ENCODE measurements at regions not wholly inside any gene's neighbourhood (a gene's known extent, or its start where the extent isn't known, plus 50 kb on each side); places are given as distances from the start of the nearest gene placed in this dataset.
A peak's percentile ranks its signal among the peaks of the same experiment; 100 is the strongest.

GRCh38 chr5:3394891-3395599 lies 200.6 kb upstream of the IRX1 start:
- H4K20me1 ChIP-seq (ENCODE audit: insufficient read depth, low read length): no peaks in the 10 kb centered on the region
- ATAC-seq (ENCODE audit: insufficient read depth, low read depth): no peak
- H2AFZ ChIP-seq (ENCODE audit: low read depth, low read length): no peak overlapping the region
- H3K27ac ChIP-seq (ENCODE audit: low read length): no peak overlapping the region
- H3K4me1 ChIP-seq (ENCODE audit: insufficient read depth, low read length): peaks cover 8% of the 10 kb centered on the region
- H3K4me2 ChIP-seq (ENCODE audit: insufficient read depth, low read length): no peak overlapping the region
- H3K79me2 ChIP-seq (ENCODE audit: insufficient read depth, low read length): no peaks in the 10 kb centered on the region
- H3K27me3 ChIP-seq (ENCODE audit: insufficient read depth, low read length, poor library complexity): no peaks in the 10 kb centered on the region
- TF ChIP-seq CTCF (IDR thresholded peaks at IDR 0.05; ENCODE audit: borderline replicate concordance, extremely low read depth, low read length, poor library complexity, severe bottlenecking) (no peak), EZH2 (IDR thresholded peaks at IDR 0.05; ENCODE audit: borderline replicate concordance, low read depth, low read length, severe bottlenecking) (no peak)
- no peak overlapping the region for H3K4me3 ChIP-seq (ENCODE audit: low read depth in 1 of 2, low read length in 2 of 2)
- peaks cover 8% of the 10 kb centered on the region for H3K9me3 ChIP-seq (ENCODE audit: insufficient read depth, low read length, severe bottlenecking)
- H3K36me3 ChIP-seq (ENCODE audit: insufficient read depth, low read length): no peaks in the 10 kb centered on the region
- DNase-seq: no peak
- no peak overlapping the region for H3K9ac ChIP-seq (ENCODE audit: low read depth, low read length)

DNA sequence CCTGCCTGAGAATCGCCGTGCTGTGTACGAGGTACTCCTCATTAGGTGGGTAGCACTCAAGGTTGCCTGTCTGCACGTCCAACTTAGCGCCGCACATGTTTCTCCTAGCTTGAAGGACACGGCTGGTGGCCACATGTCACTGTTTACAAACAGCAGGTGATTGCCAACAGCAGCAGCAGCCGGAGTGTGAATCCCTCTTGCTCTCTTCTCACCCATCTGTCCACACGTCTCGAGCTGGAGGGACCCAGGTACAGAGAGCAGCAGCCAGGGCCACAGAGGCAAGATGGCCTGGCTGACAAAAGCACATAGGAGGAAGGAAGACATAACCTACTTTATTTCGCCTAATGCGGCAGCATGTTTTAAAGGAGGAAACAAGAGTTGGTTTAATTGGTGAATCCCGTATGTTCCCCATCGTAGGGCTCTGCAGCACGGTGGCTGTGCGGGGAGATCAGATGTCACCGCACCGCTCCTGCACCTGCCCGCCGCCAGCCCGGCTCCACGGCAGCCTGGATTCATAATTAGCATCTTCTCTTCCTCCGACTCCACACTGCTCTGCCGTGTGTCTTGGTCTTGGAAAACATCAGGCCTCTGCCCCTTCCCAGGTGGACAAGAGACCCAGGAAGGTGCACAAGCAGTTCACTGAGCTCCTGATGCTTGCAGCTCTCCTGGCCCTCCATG lies 201.6 kb upstream of the IRX1 start:
- H3K9me3 ChIP-seq (ENCODE audit: insufficient read depth, low read length, severe bottlenecking): no peaks in the 10 kb centered on the region
- H2AFZ ChIP-seq (ENCODE audit: low read depth, low read length): peak overlapping the region; percentile 30; the same call in 1 of the 2 replicates
- H3K79me2 ChIP-seq (ENCODE audit: insufficient read depth, low read length): no peaks in the 10 kb centered on the region
- no peaks in the 10 kb centered on the region for H3K36me3 ChIP-seq (ENCODE audit: insufficient read depth, low read length)
- H3K4me1 ChIP-seq (ENCODE audit: insufficient read depth, low read length): peaks cover 8% of the 10 kb centered on the region
- no peaks in the 10 kb centered on the region for H3K27me3 ChIP-seq (ENCODE audit: insufficient read depth, low read length, poor library complexity)
- TF ChIP-seq CTCF (IDR thresholded peaks at IDR 0.05; ENCODE audit: borderline replicate concordance, extremely low read depth, low read length, poor library complexity, severe bottlenecking) (no peak), EZH2 (IDR thresholded peaks at IDR 0.05; ENCODE audit: borderline replicate concordance, low read depth, low read length, severe bottlenecking) (no peak)
- H3K27ac ChIP-seq (ENCODE audit: low read length): no peak overlapping the region
- H3K4me2 ChIP-seq (ENCODE audit: insufficient read depth, low read length): no peak overlapping the region
- DNase-seq (no peak), ATAC-seq (ENCODE audit: insufficient read depth, low read depth) (no peak)
- H4K20me1 ChIP-seq (ENCODE audit: insufficient read depth, low read length): no peaks in the 10 kb centered on the region
- no peak overlapping the region for H3K9ac ChIP-seq (ENCODE audit: low read depth, low read length)
- H3K4me3 ChIP-seq (ENCODE audit: low read depth in 1 of 2, low read length in 2 of 2): no peak overlapping the region

GRCh38 chr5:3393122-3393919 lies 202.3 kb upstream of the IRX1 start:
- H3K4me1 ChIP-seq (ENCODE audit: insufficient read depth, low read length): peaks cover 8% of the 10 kb centered on the region
- no peaks in the 10 kb centered on the region for H3K79me2 ChIP-seq (ENCODE audit: insufficient read depth, low read length)
- H3K9me3 ChIP-seq (ENCODE audit: insufficient read depth, low read length, severe bottlenecking): no peaks in the 10 kb centered on the region
- no peaks in the 10 kb centered on the region for H3K27me3 ChIP-seq (ENCODE audit: insufficient read depth, low read length, poor library complexity)
- H3K4me2 ChIP-seq (ENCODE audit: insufficient read depth, low read length): no peak overlapping the region
- no peak for TF ChIP-seq EZH2 (IDR thresholded peaks at IDR 0.05; ENCODE audit: borderline replicate concordance, low read depth, low read length, severe bottlenecking)
- no peaks in the 10 kb centered on the region for H4K20me1 ChIP-seq (ENCODE audit: insufficient read depth, low read length)
- no peak for ATAC-seq (ENCODE audit: insufficient read depth, low read depth)
- no peak for DNase-seq
- H3K27ac ChIP-seq (ENCODE audit: low read length): peak overlapping the region; percentile 1; the same call in 1 of the 2 replicates
- no peak overlapping the region for H3K9ac ChIP-seq (ENCODE audit: low read depth, low read length)
- no peaks in the 10 kb centered on the region for H3K36me3 ChIP-seq (ENCODE audit: insufficient read depth, low read length)
- no peak overlapping the region for H2AFZ ChIP-seq (ENCODE audit: low read depth, low read length)
- no peak overlapping the region for H3K4me3 ChIP-seq (ENCODE audit: low read depth in 1 of 2, low read length in 2 of 2)

Data from DND-41 (cell line).